Esophagus squamous epithelium (tissue), 5 donors: ENCODE measurements at regions not wholly inside any gene's neighbourhood (a gene's known extent, or its start where the extent isn't known, plus 50 kb on each side); places are given as distances from the start of the nearest gene placed in this dataset.

Source experiments
- DNase-seq: peaks from one replicate; lab custom pipeline; 2025; lab: John Stamatoyannopoulos, UW
- H3K27ac ChIP-seq, 4 donors: fragments of 200-600 bp; sonication (generic); one replicate each; pipeline ENCODE4 v1.5.1; 2016 to 2019; ENCODE audit warnings: mild to moderate bottlenecking in 1 of 4
- H3K27me3 ChIP-seq, 4 donors: fragments of 200-600 bp; sonication (generic); 1 replicate in 3 of 4; 2 replicates in 1 of 4; pipeline versions ENCODE4 v1.5.1 to v1.6.0; 2017 to 2021; ENCODE audit warnings: antibody characterized with exemption in 1 of 4
- H3K36me3 ChIP-seq, 3 donors: fragments of 200-600 bp; sonication (generic); one replicate each; pipeline ENCODE4 v1.5.1; 2016 to 2019
- H3K4me1 ChIP-seq, 3 donors: fragments of 200-600 bp; sonication (generic); one replicate each; pipeline ENCODE4 v1.5.1; 2017 to 2019
- H3K4me3 ChIP-seq, 4 donors: fragments of 200-600 bp; sonication (generic); 1 replicate in 3 of 4; 2 replicates in 1 of 4; pipeline ENCODE4 v1.5.1; 2016 to 2019; ENCODE audit warnings: mild to moderate bottlenecking in 2 of 4, moderate library complexity in 1 of 4
- H3K9me3 ChIP-seq, 3 donors: fragments of 200-600 bp; sonication (generic); one replicate each; pipeline ENCODE4 v1.5.1; 2016 to 2019
- CTCF ChIP-seq, 6 experiments: fragments of 450-650 bp in 4 of 6; fragments of 200-600 bp in 2 of 6; sonication (generic) in 2 of 6; IDR thresholded peaks; one replicate each; pipeline ENCODE4 v1.5.1; 2016 to 2019; ENCODE audit warnings: antibody characterized with exemption in 6 of 6, mild to moderate bottlenecking in 4 of 6, moderate library complexity in 4 of 6
- POLR2A ChIP-seq, 4 donors: fragments of 450-650 bp; IDR thresholded peaks; one replicate each; pipeline ENCODE4 v1.6.1; 2017; ENCODE audit warnings: antibody characterized with exemption in 4 of 4, mild to moderate bottlenecking in 4 of 4, moderate library complexity in 3 of 4
- WGBS, 2 donors: methylation state at CpG; one replicate each; pipeline ENCODE4 v1.1.5; 2018; 5-methylcytosine and 5-hydroxymethylcytosine counted together
- intact Hi-C: fragments of 100-400 bp; cut with DNase I; formaldehyde crosslinking; loops from one replicate; pipeline ENCODE4 v1.15.0; 2022
- donor health status: DM: yes; HTN: yes; CAD: no.

- no peak for DNase-seq
- WGBS, 2 donors, result 83 to 88% methylated on average over 4 of the region's 4 CpGs
- intact Hi-C loops, result no loop called here
- no peaks in the 10 kb centered on the region for H3K36me3 ChIP-seq
- H3K27ac ChIP-seq, result no peak overlapping the region
- TF ChIP-seq POLR2A (IDR thresholded peaks at IDR 0.05) (no peak), CTCF (IDR thresholded peaks at IDR 0.05) (no peak)
- no peaks in the 10 kb centered on the region for H3K27me3 ChIP-seq
- no peak overlapping the region for H3K4me3 ChIP-seq
- H3K4me1 ChIP-seq, result no peaks in the 10 kb centered on the region
- no peaks in the 10 kb centered on the region for H3K9me3 ChIP-seq
Measured at GRCh38 chr1:239189998-239190512, 196.3 kb upstream of the CHRM3 start.

- Histone ChIP-seq H3K27ac (no peak overlapping the region), H3K4me1 (no peaks in the 10 kb centered on the region), H3K27me3 (no peaks in the 10 kb centered on the region), H3K9me3 (no peaks in the 10 kb centered on the region), H3K4me3 (no peak overlapping the region), H3K36me3 (no peaks in the 10 kb centered on the region)
- TF ChIP-seq CTCF (IDR thresholded peaks at IDR 0.05), result no peak
- TF ChIP-seq POLR2A (IDR thresholded peaks at IDR 0.05), result no peak
- no peak for DNase-seq
- WGBS, 2 donors, result 30 to 37% methylated on average over 1 of the region's 1 CpG
- intact Hi-C loops, result no loop called here
Measured at GRCh38 chr1:239186487-239186886, 199.9 kb upstream of the CHRM3 start.

- intact Hi-C loops, result no loop called here
- H3K4me3 ChIP-seq, result no peak overlapping the region
- no peaks in the 10 kb centered on the region for H3K27me3 ChIP-seq
- no peaks in the 10 kb centered on the region for H3K4me1 ChIP-seq
- no peaks in the 10 kb centered on the region for H3K9me3 ChIP-seq
- no peak for DNase-seq
- 14 to 33% methylated on average over 1 of the region's 1 CpG for WGBS, 2 donors
- H3K27ac ChIP-seq, result no peak overlapping the region
- TF ChIP-seq POLR2A (IDR thresholded peaks at IDR 0.05) (no peak), CTCF (IDR thresholded peaks at IDR 0.05) (no peak)
- no peaks in the 10 kb centered on the region for H3K36me3 ChIP-seq
Measured at GRCh38 chr1:239185245-239185619, 201.1 kb upstream of the CHRM3 start.

- intact Hi-C loops, result no loop called here
- TF ChIP-seq CTCF (IDR thresholded peaks at IDR 0.05) (no peak), POLR2A (IDR thresholded peaks at IDR 0.05) (no peak)
- Histone ChIP-seq H3K27ac (no peak overlapping the region), H3K36me3 (no peaks in the 10 kb centered on the region), H3K9me3 (no peaks in the 10 kb centered on the region), H3K4me1 (no peaks in the 10 kb centered on the region), H3K27me3 (no peaks in the 10 kb centered on the region), H3K4me3 (no peak overlapping the region)
- no peak for DNase-seq
Measured at GRCh38 chr1:239184561-239185244, 201.7 kb upstream of the CHRM3 start.

- Histone ChIP-seq H3K36me3 (no peaks in the 10 kb centered on the region), H3K27me3 (no peaks in the 10 kb centered on the region), H3K27ac (no peak overlapping the region), H3K4me1 (no peaks in the 10 kb centered on the region), H3K4me3 (no peak overlapping the region), H3K9me3 (no peaks in the 10 kb centered on the region)
- TF ChIP-seq CTCF (IDR thresholded peaks at IDR 0.05) (no peak), POLR2A (IDR thresholded peaks at IDR 0.05) (no peak)
- 31 to 33% methylated on average over 3 of the region's 3 CpGs for WGBS, 2 donors
- intact Hi-C loops, result no loop called here
- no peak for DNase-seq
Measured at GRCh38 chr1:239178961-239179360, 207.4 kb upstream of the CHRM3 start.
